ENCODE measurements at regions not wholly inside any gene's neighbourhood (a gene's known extent, or its start where the extent isn't known, plus 50 kb on each side); places are given as distances from the start of the nearest gene placed in this dataset.

DNA sequence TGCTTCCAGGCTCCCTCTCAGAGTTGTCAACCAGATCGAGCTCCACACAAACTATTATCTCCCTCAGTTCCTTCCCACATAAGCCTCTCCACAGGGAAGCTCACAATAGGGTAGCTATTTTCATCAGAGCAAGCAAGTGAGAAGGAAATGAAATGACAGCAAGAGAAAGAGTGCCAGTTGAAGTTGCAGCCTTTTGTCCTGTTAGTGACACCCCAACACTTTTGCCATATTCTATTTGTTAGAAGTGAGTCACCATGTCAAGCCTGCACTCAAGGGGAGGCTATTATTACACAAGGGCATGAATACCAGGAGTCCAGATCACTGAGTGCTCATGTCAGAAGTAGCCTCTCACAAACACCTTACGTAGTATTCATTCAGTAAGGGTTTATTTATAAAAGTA, 266.3 kb upstream of the NOCT start:
- WGBS, 2 donors (ENCODE audit: low coverage in 1 of 2), result 69 to 78% methylated on average over 1 to 2 of the region's 2 CpGs
- no peak for DNase-seq
- H3K4me3 ChIP-seq, result no peak overlapping the region
- peaks cover 0 to 5% of the 10 kb centered on the region in 2 donors for H3K9me3 ChIP-seq
- H3K36me3 ChIP-seq, result no peaks in the 10 kb centered on the region
- TF ChIP-seq POLR2A (IDR thresholded peaks at IDR 0.05) (no peak), POLR2AphosphoS5 (IDR thresholded peaks at IDR 0.05) (no peak), EP300 (IDR thresholded peaks at IDR 0.05; ENCODE audit: low read depth) (no peak)
- in situ Hi-C loops (cut with MboI; ENCODE audit: low pct_ligation_motif_present in 1 of 4, low pct_unique_long_range_greater_than_20kb in 1 of 4, low sequenced_read_pairs in 3 of 4), result no loop called here
- intact Hi-C loops (cut with DNase I; ENCODE audit: low total_unique reads), result no loop called here
- no peak overlapping the region for H3K27ac ChIP-seq
- H3K4me1 ChIP-seq, result no peaks in the 10 kb centered on the region
- H3K27me3 ChIP-seq, result no peaks in the 10 kb centered on the region

DNA sequence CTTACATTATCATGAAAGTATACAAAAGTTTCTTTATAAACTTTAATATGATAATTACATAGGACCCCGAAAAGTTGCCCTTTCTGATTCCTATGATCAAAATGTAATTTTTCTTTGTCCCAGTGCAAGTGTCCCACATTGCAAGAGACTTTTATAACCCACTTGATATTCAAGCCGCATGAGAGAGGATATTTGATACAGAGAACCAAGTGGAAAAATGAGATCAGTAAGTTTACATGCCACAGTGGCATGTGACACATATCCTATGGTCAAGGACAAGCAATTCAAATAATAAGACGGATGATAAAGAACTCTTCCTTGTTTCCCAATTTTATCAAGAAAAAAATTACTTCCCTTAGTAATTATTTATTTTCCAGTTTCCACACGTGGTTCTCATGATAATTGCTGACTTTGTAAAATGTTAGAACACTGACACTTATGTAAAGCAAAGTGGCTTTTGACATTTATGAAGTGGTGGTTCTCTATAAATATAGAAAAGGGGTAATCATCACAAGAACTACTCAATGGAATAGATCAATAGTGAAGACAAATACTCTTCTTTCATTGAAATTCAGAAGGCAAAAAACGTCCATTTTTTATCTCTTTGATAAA, 273.7 kb upstream of the NOCT start:
- 54 to 56% methylated on average over 5 of the region's 5 CpGs for WGBS, 2 donors (ENCODE audit: low coverage in 1 of 2)
- no peaks in the 10 kb centered on the region for H3K4me1 ChIP-seq
- TF ChIP-seq, protein P1, sequence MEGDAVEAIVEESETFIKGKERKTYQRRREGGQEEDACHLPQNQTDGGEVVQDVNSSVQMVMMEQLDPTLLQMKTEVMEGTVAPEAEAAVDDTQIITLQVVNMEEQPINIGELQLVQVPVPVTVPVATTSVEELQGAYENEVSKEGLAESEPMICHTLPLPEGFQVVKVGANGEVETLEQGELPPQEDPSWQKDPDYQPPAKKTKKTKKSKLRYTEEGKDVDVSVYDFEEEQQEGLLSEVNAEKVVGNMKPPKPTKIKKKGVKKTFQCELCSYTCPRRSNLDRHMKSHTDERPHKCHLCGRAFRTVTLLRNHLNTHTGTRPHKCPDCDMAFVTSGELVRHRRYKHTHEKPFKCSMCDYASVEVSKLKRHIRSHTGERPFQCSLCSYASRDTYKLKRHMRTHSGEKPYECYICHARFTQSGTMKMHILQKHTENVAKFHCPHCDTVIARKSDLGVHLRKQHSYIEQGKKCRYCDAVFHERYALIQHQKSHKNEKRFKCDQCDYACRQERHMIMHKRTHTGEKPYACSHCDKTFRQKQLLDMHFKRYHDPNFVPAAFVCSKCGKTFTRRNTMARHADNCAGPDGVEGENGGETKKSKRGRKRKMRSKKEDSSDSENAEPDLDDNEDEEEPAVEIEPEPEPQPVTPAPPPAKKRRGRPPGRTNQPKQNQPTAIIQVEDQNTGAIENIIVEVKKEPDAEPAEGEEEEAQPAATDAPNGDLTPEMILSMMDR (IDR thresholded peaks at IDR 0.05), result no peak
- TF ChIP-seq POLR2A (IDR thresholded peaks at IDR 0.05) (no peak), EP300 (IDR thresholded peaks at IDR 0.05; ENCODE audit: low read depth) (no peak), POLR2AphosphoS5 (IDR thresholded peaks at IDR 0.05) (no peak)
- intact Hi-C loops (cut with DNase I; ENCODE audit: low total_unique reads) (no loop called here), in situ Hi-C loops (cut with MboI; ENCODE audit: low pct_ligation_motif_present in 1 of 4, low pct_unique_long_range_greater_than_20kb in 1 of 4, low sequenced_read_pairs in 3 of 4) (no loop called here)
- H3K36me3 ChIP-seq, result no peaks in the 10 kb centered on the region
- no peak overlapping the region for H3K4me3 ChIP-seq
- no peaks in the 10 kb centered on the region for H3K9me3 ChIP-seq
- H3K27me3 ChIP-seq, result no peaks in the 10 kb centered on the region
- DNase-seq, result no peak
- no peak overlapping the region for H3K27ac ChIP-seq

DNA sequence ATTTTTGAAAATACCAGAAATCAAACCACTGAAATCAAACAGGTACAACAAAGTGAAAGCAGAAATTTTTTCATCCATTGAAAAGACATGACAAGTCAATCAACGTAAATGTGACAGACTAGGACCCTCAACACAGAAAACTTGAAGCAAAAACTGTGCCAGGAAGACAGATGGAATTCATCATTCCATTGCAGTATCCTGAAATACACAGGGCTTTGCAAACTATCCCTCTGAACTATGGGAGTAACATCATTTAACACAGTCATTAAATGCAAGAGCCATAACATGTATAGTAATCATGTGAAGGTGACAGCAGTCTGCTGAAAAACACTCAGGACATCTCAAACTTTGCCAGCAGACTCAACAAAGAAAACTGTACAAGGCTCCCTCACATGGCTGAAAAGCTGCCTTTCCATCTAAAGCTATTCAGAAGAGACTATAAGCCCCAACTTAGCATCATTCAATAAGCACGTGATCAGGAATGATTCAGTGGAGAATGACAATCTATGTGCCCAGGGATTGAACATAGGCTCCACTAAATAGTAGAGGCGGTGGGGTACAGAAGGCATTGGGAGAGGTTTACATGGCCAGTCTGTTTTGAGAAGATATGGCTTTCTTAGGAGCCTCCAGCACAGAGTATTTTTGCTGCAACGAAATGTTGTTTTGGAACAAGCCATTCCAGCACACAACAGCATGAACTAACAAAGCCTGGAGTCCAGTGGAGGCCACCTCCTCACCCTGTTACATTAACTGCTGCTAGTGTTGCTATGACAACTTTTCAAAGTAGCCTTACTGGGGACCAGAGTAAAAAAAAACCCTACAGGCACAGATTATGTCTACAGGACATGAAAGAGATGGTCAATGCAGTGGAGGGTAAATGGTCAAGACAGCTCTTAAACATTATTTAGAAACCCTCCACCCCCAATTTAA, 274.5 kb upstream of the NOCT start:
- intact Hi-C loops (cut with DNase I; ENCODE audit: low total_unique reads) (no loop called here), in situ Hi-C loops (cut with MboI; ENCODE audit: low pct_ligation_motif_present in 1 of 4, low pct_unique_long_range_greater_than_20kb in 1 of 4, low sequenced_read_pairs in 3 of 4) (no loop called here)
- Histone ChIP-seq H3K27me3 (no peaks in the 10 kb centered on the region), H3K9me3 (no peaks in the 10 kb centered on the region), H3K27ac (no peak overlapping the region), H3K36me3 (no peaks in the 10 kb centered on the region), H3K4me3 (no peak overlapping the region), H3K4me1 (no peaks in the 10 kb centered on the region)
- no peak for DNase-seq
- WGBS, 2 donors (ENCODE audit: low coverage in 1 of 2), result 72 to 83% methylated on average over 3 to 4 of the region's 4 CpGs
- TF ChIP-seq POLR2A (IDR thresholded peaks at IDR 0.05), result no peak

DNA sequence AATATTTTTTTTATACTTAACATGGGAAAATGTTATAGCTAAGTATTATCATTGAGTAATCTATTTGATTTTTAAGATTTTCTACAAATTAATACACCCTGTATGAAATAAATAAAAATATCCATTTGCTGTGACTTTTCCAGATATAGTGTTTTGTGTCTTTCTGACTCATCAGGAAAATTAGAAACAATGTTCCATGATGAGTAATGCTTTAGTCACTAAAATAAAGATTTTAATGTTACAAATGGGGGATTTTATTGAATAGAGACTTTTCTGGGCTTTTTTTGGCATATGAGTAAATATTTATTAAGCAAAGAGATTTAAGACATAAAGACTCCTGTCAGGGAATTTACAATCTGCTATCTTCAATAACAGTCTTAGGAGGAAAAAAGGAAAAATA, 279.2 kb upstream of the NOCT start:
- intact Hi-C loops (cut with DNase I; ENCODE audit: low total_unique reads), result no loop called here
- in situ Hi-C loops (cut with MboI; ENCODE audit: low pct_ligation_motif_present in 1 of 4, low pct_unique_long_range_greater_than_20kb in 1 of 4, low sequenced_read_pairs in 3 of 4), result no loop called here
- no peak overlapping the region for H3K4me3 ChIP-seq
- no peak for DNase-seq
- H3K27me3 ChIP-seq, result no peaks in the 10 kb centered on the region
- TF ChIP-seq POLR2A (IDR thresholded peaks at IDR 0.05), result no peak
- H3K9me3 ChIP-seq, result no peaks in the 10 kb centered on the region
- H3K36me3 ChIP-seq, result no peaks in the 10 kb centered on the region
- H3K4me1 ChIP-seq, result no peaks in the 10 kb centered on the region
- H3K27ac ChIP-seq, result no peak overlapping the region

DNA sequence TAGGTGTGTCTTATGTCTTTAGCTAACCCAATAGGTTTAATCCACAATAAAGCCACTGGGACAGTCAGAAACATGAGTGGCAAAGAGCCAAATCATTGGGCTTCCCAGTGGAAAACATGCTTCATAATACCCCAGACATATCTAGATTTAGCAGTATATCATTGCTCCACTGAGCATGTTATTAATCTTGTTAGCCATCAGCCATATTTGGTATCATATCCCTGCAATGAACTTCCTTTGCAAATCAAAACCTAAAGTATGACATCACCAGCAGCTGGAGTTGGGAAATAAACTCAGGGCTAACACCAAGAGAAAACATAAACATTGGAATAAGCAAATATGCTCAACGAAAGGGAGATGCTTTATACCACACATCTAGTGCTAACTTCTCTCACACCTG, 280.8 kb upstream of the NOCT start:
- H3K36me3 ChIP-seq, result no peaks in the 10 kb centered on the region
- no peak overlapping the region for H3K4me3 ChIP-seq
- H3K27me3 ChIP-seq, result no peaks in the 10 kb centered on the region
- no peak for DNase-seq
- in situ Hi-C loops (cut with MboI; ENCODE audit: low pct_ligation_motif_present in 1 of 4, low pct_unique_long_range_greater_than_20kb in 1 of 4, low sequenced_read_pairs in 3 of 4), result no loop called here
- 18 to 20% methylated on average over 1 of the region's 1 CpG for WGBS, 2 donors (ENCODE audit: low coverage in 1 of 2)
- intact Hi-C loops (cut with DNase I; ENCODE audit: low total_unique reads), result no loop called here
- H3K4me1 ChIP-seq, result no peaks in the 10 kb centered on the region
- H3K9me3 ChIP-seq, result no peaks in the 10 kb centered on the region
- H3K27ac ChIP-seq, result no peak overlapping the region
- TF ChIP-seq POLR2A (IDR thresholded peaks at IDR 0.05) (no peak), EP300 (IDR thresholded peaks at IDR 0.05; ENCODE audit: low read depth) (no peak), POLR2AphosphoS5 (IDR thresholded peaks at IDR 0.05) (no peak)
- TF ChIP-seq, protein P1 (IDR thresholded peaks at IDR 0.05), result no peak
